IMR-90 (cell line): ENCODE measurements at regions not wholly inside any gene's neighbourhood (a gene's known extent, or its start where the extent isn't known, plus 50 kb on each side); places are given as distances from the start of the nearest gene placed in this dataset.

ENCODE experiments used
- ATAC-seq: fragments of 200-7000 bp; cut with Tn5 transposase; 2 replicates; pipeline ENCODE4 v1.9.1; 2020; ENCODE audit warnings: low read depth, mild to moderate bottlenecking, moderate library complexity
- BruUV-seq: library from RNA; stranded (reverse); fragments of 400-500 nt; replicated peaks from 2 replicates; lab custom pipeline; 2021; lab: Mats Ljungman, UMichigan
- CTCF ChIA-PET: fragments of 300-600 bp; formaldehyde crosslinking; extraction: SDS; loops from one replicate; lab custom pipeline; 2021; ENCODE audit warnings: antibody characterized with exemption; lab: Yijun Ruan, JAX
- POLR2A ChIA-PET: fragments of 300-600 bp; sonication (Branson Sonifier 250); formaldehyde crosslinking; loops from one replicate; lab custom pipeline; 2022; ENCODE audit warnings: antibody characterized with exemption; ENCODE audit not compliant: unreplicated experiment; lab: Charles Lee
- DNase-seq: peaks from one replicate; pipeline ENCODE4 v3.0.0; 2013
- H2AFZ ChIP-seq: replicated peaks from 2 replicates; pipeline ENCODE3; 2013; ENCODE audit warnings: low read length, mild to moderate bottlenecking; ENCODE audit not compliant: poor library complexity
- H2AK5ac ChIP-seq: 2 replicates; pipeline ENCODE4 v1.6.1; 2013; ENCODE audit warnings: low read depth, low read length, inconsistent platforms
- H2AK9ac ChIP-seq: replicated peaks from 2 replicates; pipeline ENCODE3; 2013; ENCODE audit warnings: mild to moderate bottlenecking, low read depth, low read length, moderate library complexity; ENCODE audit not compliant: poor library complexity
- H2BK120ac ChIP-seq: 2 replicates; pipeline ENCODE4 v1.6.1; 2013; ENCODE audit warnings: low read depth, low read length, inconsistent platforms
- H2BK15ac ChIP-seq: 3 replicates; pipeline ENCODE4 v1.6.1; 2013; ENCODE audit warnings: low read depth, low read length, inconsistent platforms
- H2BK20ac ChIP-seq: 2 replicates; pipeline ENCODE4 v1.6.1; 2013; ENCODE audit warnings: low read depth, mild to moderate bottlenecking, inconsistent platforms, low read length, moderate library complexity
- H2BK5ac ChIP-seq: 2 replicates; pipeline ENCODE4 v1.6.1; 2013; ENCODE audit warnings: mild to moderate bottlenecking, low read depth, low read length, inconsistent platforms; ENCODE audit not compliant: poor library complexity, severe bottlenecking
- H3K14ac ChIP-seq: replicated peaks from 2 replicates; pipeline ENCODE4 v1.6.1; 2013; ENCODE audit warnings: low read depth, low read length, inconsistent platforms
- H3K18ac ChIP-seq: 2 replicates; pipeline ENCODE4 v1.6.1; 2013; ENCODE audit warnings: low read depth, low read length, control low read depth
- H3K23ac ChIP-seq: 2 replicates; pipeline ENCODE4 v1.6.1; 2013; ENCODE audit warnings: low read depth, low read length, inconsistent platforms
- H3K27ac ChIP-seq: 2 replicates; pipeline ENCODE4 v1.5.1; 2013; ENCODE audit warnings: mild to moderate bottlenecking, control low read depth, low read length; ENCODE audit not compliant: insufficient read depth
- H3K27me3 ChIP-seq: 2 replicates; pipeline ENCODE4 v1.6.1; 2013; ENCODE audit warnings: low read length; ENCODE audit not compliant: control insufficient read depth, insufficient read depth
- H3K36me3 ChIP-seq: 2 replicates; pipeline ENCODE4 v1.6.1; 2013; ENCODE audit warnings: low read length, mixed read lengths; ENCODE audit not compliant: control insufficient read depth, insufficient read depth
- H3K4ac ChIP-seq: 2 replicates; pipeline ENCODE4 v1.6.1; 2013; ENCODE audit warnings: low read depth, low read length, inconsistent platforms
- H3K4me1 ChIP-seq: 2 replicates; pipeline ENCODE4 v1.6.1; 2013; ENCODE audit warnings: low read length, mixed read lengths; ENCODE audit not compliant: control insufficient read depth, insufficient read depth
- H3K4me2 ChIP-seq: 2 replicates; pipeline ENCODE4 v1.6.1; 2013; ENCODE audit warnings: low read depth, mild to moderate bottlenecking, control low read depth, low read length, moderate library complexity
- H3K4me3 ChIP-seq: 2 replicates; pipeline ENCODE4 v1.5.1; 2013; ENCODE audit warnings: low read depth, mild to moderate bottlenecking, control low read depth, low read length, moderate library complexity; ENCODE audit not compliant: insufficient read depth
- H3K56ac ChIP-seq: 2 replicates; pipeline ENCODE4 v1.6.1; 2013; ENCODE audit warnings: low read length, inconsistent platforms; ENCODE audit not compliant: insufficient read depth; ENCODE audit errors: extremely low read depth
- H3K79me1 ChIP-seq, 2 experiments: 2 replicates each; pipeline ENCODE4 v1.6.1; 2013; ENCODE audit warnings: low read length in 2 of 2, inconsistent platforms in 1 of 2, low read depth in 1 of 2
- H3K9ac ChIP-seq: 2 replicates; pipeline ENCODE4 v1.6.1; 2013; ENCODE audit warnings: low read depth, low read length, control low read depth
- H3K9me1 ChIP-seq: 2 replicates; pipeline ENCODE4 v1.6.1; 2013; ENCODE audit warnings: low read length, inconsistent platforms; ENCODE audit not compliant: insufficient read depth
- H3K9me3 ChIP-seq: 2 replicates; pipeline ENCODE4 v1.6.1; 2013; ENCODE audit warnings: low read length; ENCODE audit not compliant: control insufficient read depth, insufficient read depth
- H4K20me1 ChIP-seq: 2 replicates; pipeline ENCODE4 v1.6.1; 2013; ENCODE audit warnings: low read length, inconsistent platforms; ENCODE audit not compliant: insufficient read depth
- H4K5ac ChIP-seq: 2 replicates; pipeline ENCODE4 v1.6.1; 2013; ENCODE audit warnings: mild to moderate bottlenecking, low read depth, low read length, control low read depth
- H4K8ac ChIP-seq, 2 experiments: 2 replicates each; pipeline ENCODE4 v1.6.1; 2013; ENCODE audit warnings: low read depth in 2 of 2, low read length in 2 of 2, control low read depth in 1 of 2, inconsistent platforms in 1 of 2
- H4K91ac ChIP-seq: 2 replicates; pipeline ENCODE4 v1.6.1; 2013; ENCODE audit warnings: low read depth, low read length, inconsistent platforms; ENCODE audit not compliant: insufficient read depth
- BHLHE40 ChIP-seq: fragments of 150-350 bp; IDR thresholded peaks from 2 replicates; pipeline ENCODE4 v1.6.1; 2016; ENCODE audit warnings: mild to moderate bottlenecking, low read depth, low read length
- CHD1 ChIP-seq: IDR thresholded peaks from 2 replicates; pipeline ENCODE4 v1.6.1; 2012; ENCODE audit warnings: low read depth, low read length, improper control_type of control experiment
- RAD21 ChIP-seq: IDR thresholded peaks from 2 replicates; pipeline ENCODE4 v1.6.1; 2012; ENCODE audit warnings: low read length, improper control_type of control experiment
- WGBS, 2 experiments: methylation state at CpG; one replicate each; pipeline versions ENCODE4 v1.1.5 to v1.1.7; 2013; ENCODE audit warnings: missing lambda C conversion rate in 2 of 2; ENCODE audit not compliant: insufficient read length in 1 of 2; ENCODE audit errors: extremely low coverage in 2 of 2; 5-methylcytosine and 5-hydroxymethylcytosine counted together
- dilution Hi-C: fragments of 300-500 bp; cut with HindIII; formaldehyde crosslinking; loops from one replicate; pipeline ENCODE4 v1.14.3; 2018; ENCODE audit warnings: low sequenced_read_pairs; ENCODE audit not compliant: unreplicated experiment
- in situ Hi-C: fragments of 300-500 bp; cut with MboI; formaldehyde crosslinking; loops from 3 replicates; pipeline ENCODE4 v1.14.3; 2019; ENCODE audit warnings: low sequenced_read_pairs, inconsistent platforms, mixed read lengths
- intact Hi-C: fragments of 100-400 bp; cut with micrococcal nuclease; formaldehyde crosslinking; loops from 2 replicates; pipeline ENCODE4 v1.10.0; 2022

DNA sequence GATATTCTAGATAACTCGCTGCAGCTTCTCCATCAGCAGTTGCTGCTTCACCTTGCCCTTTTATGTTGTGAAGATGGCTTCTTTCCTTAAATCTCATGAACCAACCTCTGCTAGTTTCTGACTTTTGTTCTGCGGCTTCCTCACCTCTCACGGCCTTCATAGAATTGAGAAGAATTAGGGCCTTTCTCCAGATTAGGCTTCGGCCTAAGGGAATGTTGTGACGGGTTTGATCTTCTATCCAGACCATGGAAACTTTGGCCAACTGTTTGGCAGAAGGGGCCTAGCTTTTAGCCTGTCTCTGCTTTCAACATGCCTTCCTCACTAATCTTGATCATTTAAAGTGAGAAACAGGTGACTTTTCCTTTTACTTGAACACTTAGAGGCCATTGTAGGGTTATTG, 199.9 kb downstream of the CYP26B1 start:
- Histone ChIP-seq H4K20me1 (no peaks in the 10 kb centered on the region; the same call in 1 of the 2 replicates), H4K5ac (no peak overlapping the region), H4K8ac (no peak overlapping the region), H3K4me3 (no peak overlapping the region), H3K23ac (no peak overlapping the region), H3K18ac (no peak overlapping the region), H3K14ac (no peak overlapping the region), H2BK15ac (no peak overlapping the region), H3K36me3 (no peaks in the 10 kb centered on the region), H3K4me1 (no peaks in the 10 kb centered on the region), H3K27me3 (peaks cover 9% of the 10 kb centered on the region), H2BK5ac (no peak overlapping the region), H2AK9ac (no peak overlapping the region), H3K9me1 (no peaks in the 10 kb centered on the region), H3K79me1 (no peaks in the 10 kb centered on the region), H2BK20ac (no peak overlapping the region), H2AFZ (no peak overlapping the region), H3K4ac (no peak overlapping the region), H3K56ac (no peak overlapping the region), H3K27ac (no peak overlapping the region), H3K4me2 (no peak overlapping the region), H3K9ac (no peak overlapping the region), H4K91ac (no peak overlapping the region), H3K9me3 (0 out of 2 replicates have a peak, but pooled peaks cover 2% of the 10 kb centered on the region), H2AK5ac (no peak overlapping the region), H2BK120ac (no peak overlapping the region)
- ATAC-seq (no peak), DNase-seq (no peak)
- BruUV-seq, result no TSS peak
- ChIA-PET CTCF (no interaction called here), POLR2A (no interaction called here)
- in situ Hi-C loops, result no loop called here
- intact Hi-C loops, result no loop called here
- WGBS, 2 experiments, result no CpG with 5 or more reads among the region's 5 CpGs
- dilution Hi-C loops, result no loop called here
- TF ChIP-seq CHD1 (no peak), BHLHE40 (no peak), RAD21 (no peak)
